Endothelial cell of umbilical vein (primary cell): ENCODE measurements at regions not wholly inside any gene's neighbourhood (a gene's known extent, or its start where the extent isn't known, plus 50 kb on each side); places are given as distances from the start of the nearest gene placed in this dataset.

Experiments
- BruUV-seq: library from RNA; stranded (reverse); fragments of 400-500 nt; replicated peaks from 2 replicates; lab custom pipeline; 2021; lab: Mats Ljungman, UMichigan
- CTCF ChIA-PET: fragments of 300-600, 350-600 bp; sonication (Branson Sonifier 250); formaldehyde crosslinking; loops from one replicate; lab custom pipeline; 2021; ENCODE audit warnings: antibody characterized with exemption, inconsistent platforms; lab: Charles Lee
- POLR2A ChIA-PET: fragments of 300-600, 350-600 bp; sonication (Branson Sonifier 250); formaldehyde crosslinking; loops from one replicate; lab custom pipeline; 2021; ENCODE audit warnings: antibody characterized with exemption, inconsistent platforms; lab: Charles Lee
- DNase-seq: peaks from one replicate; pipeline ENCODE4 v3.0.0-alpha.2; 2011; ENCODE audit warnings: low read depth, low spot score
- FAIRE-seq: peaks from 2 replicates; lab custom pipeline; 2011; peaks lifted over from hg19 to GRCh38; lab: Jason Lieb, UNC
- H2AFZ ChIP-seq: 2 replicates; pipeline ENCODE4 v1.6.0; 2012; ENCODE audit warnings: low read depth, low read length, control low read depth, inconsistent platforms
- H3K27ac ChIP-seq: 2 replicates; pipeline ENCODE4 v1.5.1; 2011; ENCODE audit warnings: low read depth, mild to moderate bottlenecking, control low read depth, low read length, moderate library complexity; ENCODE audit not compliant: insufficient read depth
- H3K27me3 ChIP-seq, 2 experiments: 2 replicates each; pipeline versions ENCODE4 v1.6.0 to v1.6.1; 2011; ENCODE audit warnings: low read length in 2 of 2, mixed read lengths in 1 of 2; ENCODE audit not compliant: control insufficient read depth in 2 of 2, insufficient read depth in 2 of 2
- H3K36me3 ChIP-seq, 2 experiments: 2 replicates in 1 of 2; 3 replicates in 1 of 2; pipeline ENCODE4 v1.5.1; 2011; ENCODE audit warnings: low read length in 2 of 2, mild to moderate bottlenecking in 1 of 2, moderate library complexity in 1 of 2; ENCODE audit not compliant: control insufficient read depth in 2 of 2, insufficient read depth in 2 of 2; ENCODE audit errors: extremely low read depth in 1 of 2
- H3K4me1 ChIP-seq: 3 replicates; pipeline ENCODE4 v1.5.1; 2011; ENCODE audit warnings: mild to moderate bottlenecking, low read length; ENCODE audit not compliant: control insufficient read depth, insufficient read depth; ENCODE audit errors: extremely low read depth
- H3K4me2 ChIP-seq: 2 replicates; pipeline ENCODE4 v1.6.1; 2011; ENCODE audit warnings: low read length, control low read depth, mixed read lengths; ENCODE audit not compliant: insufficient read depth
- H3K4me3 ChIP-seq, 3 experiments: fragments of 200-600 bp in 1 of 3; sonication (generic), shearing (Covaris generic) in 1 of 3; replicated peaks in 1 of 3; 2 replicates each; pipeline ENCODE4 v1.5.1; 2011 to 2016; ENCODE audit warnings: control low read depth in 3 of 3, low read length in 3 of 3, mild to moderate bottlenecking in 2 of 3, inconsistent platforms in 1 of 3, low read depth in 1 of 3, moderate library complexity in 1 of 3; ENCODE audit not compliant: insufficient read depth in 1 of 3
- H3K79me2 ChIP-seq: 2 replicates; pipeline ENCODE4 v1.6.0; 2012; ENCODE audit warnings: low read length, inconsistent platforms; ENCODE audit not compliant: control insufficient read depth, insufficient read depth
- H3K9ac ChIP-seq: replicated peaks from 2 replicates; pipeline ENCODE3; 2011; ENCODE audit warnings: low read length, control low read depth; ENCODE audit not compliant: insufficient read depth; ENCODE audit errors: extremely low read depth
- H3K9me1 ChIP-seq: replicated peaks from 3 replicates; pipeline ENCODE4 v1.6.0; 2011; ENCODE audit warnings: mild to moderate bottlenecking, low read length; ENCODE audit not compliant: control insufficient read depth, insufficient read depth; ENCODE audit errors: extremely low read depth
- H3K9me3 ChIP-seq: replicated peaks from 2 replicates; pipeline ENCODE4 v1.5.1; 2012; ENCODE audit warnings: low read length, inconsistent platforms; ENCODE audit not compliant: control insufficient read depth, insufficient read depth
- H4K20me1 ChIP-seq: replicated peaks from 2 replicates; pipeline ENCODE3; 2011; ENCODE audit warnings: mild to moderate bottlenecking, low read length; ENCODE audit not compliant: control insufficient read depth, insufficient read depth; ENCODE audit errors: extremely low read depth
- CTCF ChIP-seq, 2 donors: IDR thresholded peaks; 1 replicate in 1 of 2; 2 replicates in 1 of 2; pipeline ENCODE4 v1.5.1; 2011; ENCODE audit warnings: low read length in 2 of 2, mild to moderate bottlenecking in 2 of 2, moderate library complexity in 2 of 2, control low read depth in 1 of 2, inconsistent platforms in 1 of 2, low read depth in 1 of 2; ENCODE audit not compliant: insufficient read depth in 1 of 2; ENCODE audit errors: extremely low read depth in 1 of 2
- EZH2 ChIP-seq: IDR thresholded peaks from 2 replicates; pipeline ENCODE4 v1.6.1; 2012; ENCODE audit warnings: borderline replicate concordance, low read depth, mild to moderate bottlenecking, moderate library complexity, low read length, inconsistent platforms; ENCODE audit not compliant: severe bottlenecking
- FOS ChIP-seq: IDR thresholded peaks from 2 replicates; pipeline ENCODE4 v1.6.1; 2011; ENCODE audit warnings: mild to moderate bottlenecking, low read length, moderate library complexity, borderline replicate concordance; ENCODE audit not compliant: insufficient read depth
- GATA2 ChIP-seq: IDR thresholded peaks from 2 replicates; pipeline ENCODE4 v1.7.0; 2011; ENCODE audit warnings: low read depth, mild to moderate bottlenecking, moderate library complexity, mixed read lengths, low read length; ENCODE audit not compliant: insufficient read length, insufficient read depth
- JUN ChIP-seq: IDR thresholded peaks from 2 replicates; pipeline ENCODE4 v1.6.1; 2011; ENCODE audit warnings: borderline replicate concordance, low read depth; ENCODE audit not compliant: insufficient read length, insufficient read depth
- MAX ChIP-seq: IDR thresholded peaks from 2 replicates; pipeline ENCODE4 v1.6.1; 2011; ENCODE audit not compliant: insufficient read depth, insufficient read length
- MYC ChIP-seq: IDR thresholded peaks from one replicate; pipeline ENCODE4 v1.6.1; 2011; ENCODE audit warnings: mild to moderate bottlenecking, low read depth, low read length
- POLR2A ChIP-seq: IDR thresholded peaks from 2 replicates; pipeline ENCODE4 v1.6.1; 2012; ENCODE audit warnings: low read depth, mild to moderate bottlenecking, control low read depth, low read length
- POLR2AphosphoS5 ChIP-seq: IDR thresholded peaks from 2 replicates; pipeline ENCODE4 v1.6.1; 2012; ENCODE audit warnings: low read depth, mild to moderate bottlenecking, control low read depth, low read length, moderate library complexity; ENCODE audit not compliant: insufficient read depth
- dilution Hi-C: fragments of 300-500 bp; cut with MboI; formaldehyde crosslinking; loops from one replicate; pipeline ENCODE4 v1.15.0; 2019; ENCODE audit warnings: low sequenced_read_pairs; ENCODE audit not compliant: extremely low pct_ligation_motif_present
- intact Hi-C: fragments of 100-400 bp; cut with micrococcal nuclease; formaldehyde crosslinking; loops from one replicate; pipeline ENCODE4 v1.10.0; 2022

GRCh38 chr6:56396435-56396834, 149.1 kb upstream of the COL21A1 start:
- H4K20me1 ChIP-seq, result no peaks in the 10 kb centered on the region
- no peak overlapping the region for H3K4me3 ChIP-seq
- POLR2A ChIA-PET, result no interaction called here
- no peak overlapping the region for H2AFZ ChIP-seq
- H3K4me1 ChIP-seq, result no peaks in the 10 kb centered on the region
- no TSS peak for BruUV-seq
- no peaks in the 10 kb centered on the region for H3K79me2 ChIP-seq
- TF ChIP-seq MAX (no peak), JUN (no peak), GATA2 (no peak), EZH2 (no peak), POLR2AphosphoS5 (no peak), POLR2A (no peak), CTCF (IDR thresholded peaks at IDR 0.05; ENCODE audit: extremely low read depth in 1 of 2, insufficient read depth in 1 of 2, low read depth in 1 of 2, low read length in 2 of 2) (no peak), FOS (no peak), MYC (no peak)
- H3K9me3 ChIP-seq, result no peaks in the 10 kb centered on the region
- H3K27me3 ChIP-seq, result no peaks in the 10 kb centered on the region
- no peak overlapping the region for H3K27ac ChIP-seq
- H3K9me1 ChIP-seq, result no peaks in the 10 kb centered on the region
- intact Hi-C loops, result no loop called here
- H3K36me3 ChIP-seq, result no peaks in the 10 kb centered on the region
- H3K9ac ChIP-seq, result no peak overlapping the region
- no peak overlapping the region for H3K4me2 ChIP-seq
- DNase-seq (no peak), FAIRE-seq (no peak)
- CTCF ChIA-PET, result no interaction called here
- dilution Hi-C loops, result no loop called here
